ENCODE measurements at regions not wholly inside any gene's neighbourhood (a gene's known extent, or its start where the extent isn't known, plus 50 kb on each side); places are given as distances from the start of the nearest gene placed in this dataset.

- intact Hi-C loops (cut with micrococcal nuclease), result no loop called here
- H3K4me3 Mint-ChIP-seq, result no peak overlapping the region
- H3K9me3 ChIP-seq (replicated peaks in 1 of 2; ENCODE audit: control insufficient read depth in 1 of 2, insufficient read depth in 1 of 2, low read length in 2 of 2), result no peaks in the 10 kb centered on the region
- no peaks in the 10 kb centered on the region for H3K36me3 Mint-ChIP-seq
- peak overlapping the region in 1 of 2 donors; percentile 15 for H3K27ac ChIP-seq (ENCODE audit: low read depth in 1 of 2, low read length in 2 of 2)
- peaks cover 8 to 21% of the 10 kb centered on the region in 2 donors for H3K4me1 ChIP-seq (ENCODE audit: control insufficient read depth in 1 of 2, insufficient read depth in 2 of 2, low read length in 2 of 2)
- peaks cover 0 to 2% (median 0%) of the 10 kb centered on the region in 3 donors for H3K27me3 Mint-ChIP-seq (ENCODE audit: low read depth in 3 of 3)
- H3K36me3 ChIP-seq (replicated peaks in 1 of 2; ENCODE audit: control insufficient read depth in 1 of 2, insufficient read depth in 2 of 2, low read length in 2 of 2), result no peaks in the 10 kb centered on the region
- no peaks in the 10 kb centered on the region for H3K27me3 ChIP-seq (ENCODE audit: control insufficient read depth in 2 of 2, insufficient read depth in 2 of 2, low read length in 2 of 2)
- H3K9me3 Mint-ChIP-seq, result peaks cover 0 to 6% (median 2%) of the 10 kb centered on the region in 7 donors
- H2AFZ ChIP-seq (ENCODE audit: insufficient read depth, low read depth, low read length, poor library complexity, severe bottlenecking), result no peak overlapping the region
- H3K4me2 ChIP-seq (replicated peaks; ENCODE audit: extremely low read depth, low read length, poor library complexity, severe bottlenecking), result no peak overlapping the region
- DNase-seq, result no peak
- H3K4me1 Mint-ChIP-seq, result peaks cover 23% of the 10 kb centered on the region
- no peak overlapping the region for H3K9ac ChIP-seq (ENCODE audit: insufficient read depth, low read length, poor library complexity, severe bottlenecking)
- TF ChIP-seq CTCF (IDR thresholded peaks at IDR 0.05), result no peak
- no peaks in the 10 kb centered on the region for H3K79me2 ChIP-seq (ENCODE audit: insufficient read depth, low read length)
- H4K20me1 ChIP-seq (ENCODE audit: insufficient read depth, low read length), result no peaks in the 10 kb centered on the region
- peak overlapping the region in 5 of 7 donors; percentile 28 to 92 (median 85) for H3K27ac Mint-ChIP-seq
- no peak overlapping the region for H3K4me3 ChIP-seq (replicated peaks in 1 of 3; ENCODE audit: low read depth in 2 of 3, low read length in 3 of 3)
Measured at GRCh38 chr6:9647071-9647445, 767.8 kb downstream of the TFAP2A start.

GRCh38 chr6:9646342-9647070 lies 768.4 kb downstream of the TFAP2A start:
- peaks cover 0 to 2% (median 0%) of the 10 kb centered on the region in 3 donors for H3K27me3 Mint-ChIP-seq (ENCODE audit: low read depth in 3 of 3)
- H2AFZ ChIP-seq (ENCODE audit: insufficient read depth, low read depth, low read length, poor library complexity, severe bottlenecking), result no peak overlapping the region
- no peak overlapping the region for H3K9ac ChIP-seq (ENCODE audit: insufficient read depth, low read length, poor library complexity, severe bottlenecking)
- H3K4me1 Mint-ChIP-seq, result peaks cover 23% of the 10 kb centered on the region
- peaks cover 8 to 21% of the 10 kb centered on the region in 2 donors for H3K4me1 ChIP-seq (ENCODE audit: control insufficient read depth in 1 of 2, insufficient read depth in 2 of 2, low read length in 2 of 2)
- no peaks in the 10 kb centered on the region for H3K9me3 ChIP-seq (replicated peaks in 1 of 2; ENCODE audit: control insufficient read depth in 1 of 2, insufficient read depth in 1 of 2, low read length in 2 of 2)
- no peak for TF ChIP-seq CTCF (IDR thresholded peaks at IDR 0.05)
- H3K36me3 Mint-ChIP-seq, result no peaks in the 10 kb centered on the region
- no peak overlapping the region for H3K4me3 ChIP-seq (replicated peaks in 1 of 3; ENCODE audit: low read depth in 2 of 3, low read length in 3 of 3)
- no peak overlapping the region for H3K4me2 ChIP-seq (replicated peaks; ENCODE audit: extremely low read depth, low read length, poor library complexity, severe bottlenecking)
- H3K4me3 Mint-ChIP-seq, result peak overlapping the region in 1 of 2 donors; percentile 54
- WGBS (ENCODE audit: insufficient coverage), result 40% methylated on average over 1 of the region's 4 CpGs
- peak overlapping the region in 1 of 2 donors; percentile 48 for H3K27ac ChIP-seq (ENCODE audit: low read depth in 1 of 2, low read length in 2 of 2)
- H4K20me1 ChIP-seq (ENCODE audit: insufficient read depth, low read length), result no peaks in the 10 kb centered on the region
- intact Hi-C loops (cut with micrococcal nuclease), result no loop called here
- DNase-seq, result peak; percentile 41 to 82 (median 65)
- H3K27ac Mint-ChIP-seq, result peak overlapping the region; percentile 14 to 92 (median 61)
- no peaks in the 10 kb centered on the region for H3K27me3 ChIP-seq (ENCODE audit: control insufficient read depth in 2 of 2, insufficient read depth in 2 of 2, low read length in 2 of 2)
- H3K79me2 ChIP-seq (ENCODE audit: insufficient read depth, low read length), result no peaks in the 10 kb centered on the region
- peaks cover 0 to 6% (median 2%) of the 10 kb centered on the region in 7 donors for H3K9me3 Mint-ChIP-seq
- no peaks in the 10 kb centered on the region for H3K36me3 ChIP-seq (replicated peaks in 1 of 2; ENCODE audit: control insufficient read depth in 1 of 2, insufficient read depth in 2 of 2, low read length in 2 of 2)
